ENCODE measurements at regions not wholly inside any gene's neighbourhood (a gene's known extent, or its start where the extent isn't known, plus 50 kb on each side); places are given as distances from the start of the nearest gene placed in this dataset.

DNA sequence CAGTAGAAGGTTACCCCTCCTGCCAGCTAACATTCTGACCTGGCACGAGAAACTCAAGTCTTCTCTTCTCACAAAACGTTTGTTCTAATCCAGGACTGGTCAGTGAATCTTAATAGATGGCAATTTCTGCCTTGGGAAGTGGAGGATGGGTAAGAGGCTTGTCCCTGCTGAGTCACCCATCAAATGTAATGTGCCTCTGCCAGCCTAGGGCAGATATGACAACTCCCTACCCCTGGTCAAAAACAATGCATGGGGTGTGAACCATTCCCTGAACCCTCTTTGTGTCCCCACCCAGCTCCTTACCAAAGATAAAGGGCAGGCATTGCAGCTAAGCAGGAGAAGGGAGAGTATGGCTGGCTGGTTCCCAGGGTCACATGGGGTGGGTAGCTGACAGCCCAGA lies 1052.9 kb downstream of the GALC start:
- Histone ChIP-seq H3F3A (ENCODE audit: control insufficient read depth, insufficient read depth) (no peaks in the 10 kb centered on the region), H3K4me3 (ENCODE audit: low read length) (no peak overlapping the region), H3K27me3 (ENCODE audit: control insufficient read depth, low read length) (no peaks in the 10 kb centered on the region), H3K27ac (ENCODE audit: low read depth, low read length) (no peak overlapping the region), H3K79me2 (ENCODE audit: control insufficient read depth, low read length) (no peaks in the 10 kb centered on the region), H4K20me1 (ENCODE audit: control insufficient read depth, insufficient read depth, low read depth, low read length) (no peaks in the 10 kb centered on the region), H3K9me3 (ENCODE audit: control insufficient read depth, insufficient read depth, low read length) (no peaks in the 10 kb centered on the region), H3K36me3 (ENCODE audit: control insufficient read depth, low read length) (no peaks in the 10 kb centered on the region), H3K9me2 (replicated peaks; ENCODE audit: control insufficient read depth, low read length) (no peaks in the 10 kb centered on the region), H3K4me2 (ENCODE audit: low read length) (no peak overlapping the region), H3K4me1 (ENCODE audit: control insufficient read depth, low read length) (no peaks in the 10 kb centered on the region)
- TF ChIP-seq, protein P1, sequence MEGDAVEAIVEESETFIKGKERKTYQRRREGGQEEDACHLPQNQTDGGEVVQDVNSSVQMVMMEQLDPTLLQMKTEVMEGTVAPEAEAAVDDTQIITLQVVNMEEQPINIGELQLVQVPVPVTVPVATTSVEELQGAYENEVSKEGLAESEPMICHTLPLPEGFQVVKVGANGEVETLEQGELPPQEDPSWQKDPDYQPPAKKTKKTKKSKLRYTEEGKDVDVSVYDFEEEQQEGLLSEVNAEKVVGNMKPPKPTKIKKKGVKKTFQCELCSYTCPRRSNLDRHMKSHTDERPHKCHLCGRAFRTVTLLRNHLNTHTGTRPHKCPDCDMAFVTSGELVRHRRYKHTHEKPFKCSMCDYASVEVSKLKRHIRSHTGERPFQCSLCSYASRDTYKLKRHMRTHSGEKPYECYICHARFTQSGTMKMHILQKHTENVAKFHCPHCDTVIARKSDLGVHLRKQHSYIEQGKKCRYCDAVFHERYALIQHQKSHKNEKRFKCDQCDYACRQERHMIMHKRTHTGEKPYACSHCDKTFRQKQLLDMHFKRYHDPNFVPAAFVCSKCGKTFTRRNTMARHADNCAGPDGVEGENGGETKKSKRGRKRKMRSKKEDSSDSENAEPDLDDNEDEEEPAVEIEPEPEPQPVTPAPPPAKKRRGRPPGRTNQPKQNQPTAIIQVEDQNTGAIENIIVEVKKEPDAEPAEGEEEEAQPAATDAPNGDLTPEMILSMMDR (IDR thresholded peaks at IDR 0.05; ENCODE audit: low read depth, low read length, poor library complexity, severe bottlenecking): no peak
- TF ChIP-seq EZH2phosphoT487 (IDR thresholded peaks at IDR 0.05; ENCODE audit: borderline replicate concordance, low read length): no peak

DNA sequence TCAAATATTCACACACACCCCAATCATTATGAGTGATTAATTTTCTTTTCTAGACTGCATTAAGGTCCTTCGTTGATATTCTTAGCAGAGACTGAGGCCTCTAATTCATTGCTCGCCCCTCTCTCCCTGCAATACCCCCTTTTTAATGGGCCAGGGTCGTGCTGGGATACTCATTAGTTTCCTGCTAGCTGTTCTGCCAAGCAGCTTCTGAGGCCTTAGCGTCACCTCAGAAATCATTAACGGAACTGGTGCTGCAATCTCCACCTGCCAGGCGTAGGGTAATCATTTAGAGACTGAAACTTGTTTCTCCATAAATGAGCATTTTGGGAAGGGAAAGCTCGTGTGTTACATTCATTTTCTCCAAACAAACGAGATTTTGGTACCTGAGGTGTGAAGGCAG lies 1054.7 kb downstream of the GALC start:
- H3K9me3 ChIP-seq (ENCODE audit: control insufficient read depth, insufficient read depth, low read length): no peaks in the 10 kb centered on the region; the same call in 1 of the 2 replicates
- no peaks in the 10 kb centered on the region for H3K27me3 ChIP-seq (ENCODE audit: control insufficient read depth, low read length)
- H3K9me2 ChIP-seq (replicated peaks; ENCODE audit: control insufficient read depth, low read length): no peaks in the 10 kb centered on the region
- H3K27ac ChIP-seq (ENCODE audit: low read depth, low read length): no peak overlapping the region
- no peak for TF ChIP-seq EZH2phosphoT487 (IDR thresholded peaks at IDR 0.05; ENCODE audit: borderline replicate concordance, low read length)
- TF ChIP-seq, protein P1 (IDR thresholded peaks at IDR 0.05; ENCODE audit: low read depth, low read length, poor library complexity, severe bottlenecking): no peak
- H3K36me3 ChIP-seq (ENCODE audit: control insufficient read depth, low read length): no peaks in the 10 kb centered on the region
- H3K4me2 ChIP-seq (ENCODE audit: low read length): no peak overlapping the region
- no peaks in the 10 kb centered on the region for H3K79me2 ChIP-seq (ENCODE audit: control insufficient read depth, low read length)
- no peaks in the 10 kb centered on the region for H4K20me1 ChIP-seq (ENCODE audit: control insufficient read depth, insufficient read depth, low read depth, low read length)
- H3K4me3 ChIP-seq (ENCODE audit: low read length): no peak overlapping the region
- H3K4me1 ChIP-seq (ENCODE audit: control insufficient read depth, low read length): no peaks in the 10 kb centered on the region
- H3F3A ChIP-seq (ENCODE audit: control insufficient read depth, insufficient read depth): no peaks in the 10 kb centered on the region

DNA sequence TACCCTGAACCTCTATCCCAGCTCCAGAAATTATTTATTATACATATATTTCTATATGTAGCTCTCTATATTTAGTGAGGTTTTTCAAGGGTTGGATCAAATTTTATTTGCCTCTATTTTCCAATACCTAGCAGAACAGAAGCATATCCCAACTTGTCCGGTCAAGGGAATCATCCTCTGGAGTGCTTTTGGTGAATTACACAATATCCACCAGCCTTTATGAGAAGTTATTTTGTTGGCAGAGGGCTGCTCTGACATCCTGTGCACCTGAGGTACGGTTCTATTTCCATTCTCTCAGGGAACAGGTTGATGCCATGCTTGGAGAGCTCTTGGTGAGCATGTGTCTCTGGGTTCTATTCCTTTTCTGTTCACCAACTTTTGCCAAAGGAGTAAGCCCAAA lies 1056.4 kb downstream of the GALC start:
- Histone ChIP-seq H4K20me1 (ENCODE audit: control insufficient read depth, insufficient read depth, low read depth, low read length) (no peaks in the 10 kb centered on the region), H3K4me3 (ENCODE audit: low read length) (no peak overlapping the region), H3K9me2 (replicated peaks; ENCODE audit: control insufficient read depth, low read length) (no peaks in the 10 kb centered on the region), H3K4me2 (ENCODE audit: low read length) (no peak overlapping the region), H3F3A (ENCODE audit: control insufficient read depth, insufficient read depth) (no peaks in the 10 kb centered on the region), H3K9me3 (ENCODE audit: control insufficient read depth, insufficient read depth, low read length) (no peaks in the 10 kb centered on the region; the same call in 1 of the 2 replicates), H3K36me3 (ENCODE audit: control insufficient read depth, low read length) (no peaks in the 10 kb centered on the region), H3K4me1 (ENCODE audit: control insufficient read depth, low read length) (no peaks in the 10 kb centered on the region), H3K79me2 (ENCODE audit: control insufficient read depth, low read length) (no peaks in the 10 kb centered on the region), H3K27me3 (ENCODE audit: control insufficient read depth, low read length) (no peaks in the 10 kb centered on the region), H3K27ac (ENCODE audit: low read depth, low read length) (no peak overlapping the region)
- TF ChIP-seq, protein P1 (IDR thresholded peaks at IDR 0.05; ENCODE audit: low read depth, low read length, poor library complexity, severe bottlenecking): no peak
- no peak for TF ChIP-seq EZH2phosphoT487 (IDR thresholded peaks at IDR 0.05; ENCODE audit: borderline replicate concordance, low read length)
